HG03354 (cell line): ENCODE measurements at regions not wholly inside any gene's neighbourhood (a gene's known extent, or its start where the extent isn't known, plus 50 kb on each side); places are given as distances from the start of the nearest gene placed in this dataset.

Experiments used
- ATAC-seq: cut with Tn5 transposase; IDR thresholded peaks from one replicate; pipeline ENCODE4 v1.9.1; 2021; ENCODE audit warnings: mild to moderate bottlenecking; ENCODE audit not compliant: unreplicated experiment, poor library complexity, severe bottlenecking

GRCh38 chr4:129603241-129603931, 507.4 kb downstream of the C4orf33 start:
- ATAC-seq: no peak

GRCh38 chr4:129604632-129605255, 508.8 kb downstream of the C4orf33 start:
- no peak for ATAC-seq

GRCh38 chr4:129614611-129615010, 518.7 kb downstream of the C4orf33 start:
- no peak for ATAC-seq

DNA sequence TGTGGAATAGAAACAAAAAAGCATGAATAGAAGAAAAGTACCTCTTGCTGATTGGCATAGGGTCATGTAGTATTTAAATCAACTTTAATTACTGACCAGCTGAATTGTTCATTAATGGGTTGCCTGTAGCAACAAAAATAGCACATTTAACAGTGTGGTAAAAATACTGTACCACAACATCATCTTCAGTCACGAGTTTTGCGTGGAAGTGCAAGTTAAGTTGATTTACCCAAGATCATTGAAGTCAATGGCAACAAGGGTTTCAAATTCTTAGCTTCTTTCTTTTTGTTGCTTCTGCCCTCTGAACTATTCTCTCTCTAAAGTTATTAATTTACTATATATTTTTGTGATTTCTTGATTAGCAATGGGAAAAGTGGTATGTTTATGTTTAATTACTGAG, 526.6 kb downstream of the C4orf33 start:
- ATAC-seq: no peak

DNA sequence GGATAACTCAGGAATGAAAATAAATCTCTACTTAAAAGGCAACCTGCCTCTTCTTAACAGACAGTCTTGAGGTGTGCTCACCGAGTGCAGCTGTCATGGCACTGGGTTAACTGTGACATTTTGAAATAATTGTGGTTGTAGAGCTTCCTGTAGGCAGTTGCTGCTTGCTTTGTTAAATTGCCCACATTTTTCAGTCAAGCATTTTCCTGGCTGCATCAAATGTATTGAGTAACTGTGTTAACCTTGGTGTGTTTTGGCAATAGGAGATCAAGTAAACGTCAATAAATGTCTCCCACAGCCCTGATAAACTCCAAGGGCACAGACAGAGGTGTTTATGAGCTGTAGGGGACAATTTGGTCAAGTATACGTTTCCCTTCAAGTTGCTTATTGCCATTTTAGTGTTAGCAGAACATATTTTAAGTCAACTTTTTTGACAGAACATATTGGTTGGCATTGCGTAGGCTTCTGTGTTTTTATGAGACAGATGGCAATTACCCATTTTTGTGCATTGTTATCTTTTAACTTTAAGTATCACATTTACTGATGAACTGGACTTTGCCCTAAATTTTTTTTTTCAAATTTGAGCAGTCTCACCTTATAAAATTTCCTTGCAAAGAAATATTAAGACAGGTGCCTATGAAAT, 527.4 kb downstream of the C4orf33 start:
- ATAC-seq: no peak

DNA sequence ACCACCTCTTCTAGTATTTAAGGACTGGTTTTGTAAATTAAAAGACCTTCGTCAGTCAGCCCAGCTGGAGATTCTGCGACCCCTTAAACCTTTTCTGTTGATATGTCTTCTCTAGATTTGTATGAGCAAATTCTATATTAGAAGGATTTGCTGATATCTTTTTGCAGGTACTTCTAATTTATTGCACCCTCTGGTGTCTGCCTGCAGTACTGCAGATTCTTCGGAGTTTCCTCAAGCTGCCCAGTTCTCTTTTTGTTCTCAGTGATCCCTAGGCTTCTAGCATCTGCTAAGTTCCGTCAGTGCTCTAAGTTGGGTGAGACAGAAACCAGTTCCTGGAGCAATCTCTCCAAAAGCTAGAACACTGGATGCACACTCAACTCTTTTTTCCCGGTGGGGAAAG, 545.2 kb downstream of the C4orf33 start:
- peak; percentile 88 for ATAC-seq

GRCh38 chr4:129645461-129645860, 549.5 kb downstream of the C4orf33 start:
- ATAC-seq: no peak

DNA sequence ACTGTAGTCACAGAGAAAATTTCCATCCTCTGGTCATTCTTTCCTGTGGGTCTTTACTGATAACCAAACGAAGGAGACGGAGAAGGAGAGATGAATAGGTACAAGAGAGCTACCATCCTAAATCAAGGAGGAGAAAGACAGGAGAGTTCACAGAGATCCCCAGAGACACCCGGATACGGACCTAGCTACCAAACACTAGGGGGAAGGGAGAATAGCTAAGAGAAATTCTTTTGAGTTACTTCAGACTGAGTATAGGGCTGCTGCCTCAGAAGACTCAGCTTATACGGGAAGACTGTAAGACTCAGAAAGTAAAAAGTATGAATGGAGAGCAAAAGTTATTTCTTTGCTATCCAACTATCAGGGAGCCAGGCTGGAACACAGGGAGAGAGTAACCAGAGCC, 572.1 kb downstream of the C4orf33 start:
- no peak for ATAC-seq

GRCh38 chr4:129672941-129673340, 577.0 kb downstream of the C4orf33 start:
- no peak for ATAC-seq

DNA sequence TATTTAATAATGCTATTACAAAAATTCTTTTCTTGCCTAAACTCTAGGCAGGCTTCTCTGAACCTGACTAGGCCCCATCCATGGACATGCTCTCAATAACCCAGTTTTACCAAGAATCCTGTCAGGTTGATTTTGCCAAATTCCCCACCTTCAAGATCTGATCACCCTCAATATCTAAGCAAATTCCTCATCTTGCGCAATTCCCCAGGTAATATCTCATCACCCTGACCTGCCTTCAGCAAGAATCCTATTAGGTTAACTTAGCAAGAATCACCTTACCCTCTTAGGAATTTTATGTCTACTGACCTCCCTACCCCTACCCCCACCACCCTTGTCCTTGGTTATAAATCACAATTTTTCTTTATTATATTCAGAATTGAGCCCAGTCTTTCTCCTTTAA, 579.1 kb downstream of the C4orf33 start:
- ATAC-seq: no peak

DNA sequence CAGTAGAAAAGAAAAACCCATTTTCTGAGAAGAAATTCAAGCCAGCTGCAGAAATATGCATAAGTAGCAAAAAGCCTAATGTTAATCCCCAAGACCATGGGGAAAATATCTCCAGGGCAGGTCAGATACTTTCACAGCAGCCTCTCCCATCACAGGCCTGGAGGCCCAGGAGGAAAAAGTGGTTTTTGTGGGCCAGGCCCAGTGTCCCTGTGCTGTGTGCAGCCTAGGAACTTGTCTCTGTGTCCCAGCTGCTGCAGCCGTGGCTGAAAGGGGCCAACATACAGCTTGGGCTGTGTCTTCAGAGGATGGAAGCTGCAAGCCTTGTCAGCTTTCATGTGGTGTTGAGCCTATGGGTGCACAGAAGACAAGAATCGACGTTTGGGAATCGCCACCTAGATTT, 581.0 kb downstream of the C4orf33 start:
- no peak for ATAC-seq

GRCh38 chr4:129682586-129682985, 586.6 kb downstream of the C4orf33 start:
- no peak for ATAC-seq

- no peak for ATAC-seq
Measured at GRCh38 chr4:129707949-129708348, 612.0 kb downstream of the C4orf33 start.

GRCh38 chr4:129708784-129709183, 612.8 kb downstream of the C4orf33 start:
- ATAC-seq: no peak

DNA sequence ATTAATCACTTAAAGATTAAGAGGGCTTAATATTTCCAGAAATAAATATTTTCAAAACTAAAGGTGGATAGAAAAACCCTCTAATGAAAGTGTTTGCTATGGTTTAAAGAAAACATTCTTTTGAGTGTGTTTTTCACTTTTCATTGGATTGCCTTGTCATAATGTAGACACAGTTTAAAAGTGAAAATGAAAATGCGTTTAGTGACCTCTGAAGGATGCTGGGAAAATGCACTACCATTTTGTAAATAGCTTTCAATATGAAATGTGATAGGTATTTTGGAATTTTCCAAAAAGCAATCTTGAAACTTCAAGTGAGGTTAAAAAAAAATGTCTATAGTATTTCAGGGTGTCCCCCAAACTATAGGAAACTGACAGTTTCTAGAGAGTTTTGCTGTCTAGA, 642.2 kb downstream of the C4orf33 start:
- ATAC-seq: no peak

- ATAC-seq: no peak
Measured at GRCh38 chr4:129747756-129748155, 651.8 kb downstream of the C4orf33 start.

DNA sequence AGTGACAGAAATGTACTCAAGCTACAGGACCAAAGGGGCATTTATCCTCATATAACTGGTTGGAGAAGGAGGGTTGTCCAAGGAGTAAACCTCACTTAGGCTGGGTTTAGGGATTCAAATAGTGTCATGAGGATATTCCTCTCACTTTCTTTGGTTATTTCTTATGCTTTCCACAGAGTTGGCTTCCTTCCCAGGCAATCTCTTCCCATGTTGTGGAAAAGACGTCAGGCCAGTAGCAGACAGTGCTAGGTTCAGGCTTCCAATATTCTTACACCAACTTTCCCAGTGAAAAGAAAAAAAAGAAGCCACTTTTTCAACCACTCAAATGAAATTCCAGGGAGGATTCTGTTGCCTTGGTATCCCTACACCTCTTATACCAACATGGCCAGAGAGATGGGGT, 653.0 kb downstream of the C4orf33 start:
- no peak for ATAC-seq

- ATAC-seq: no peak
Measured at GRCh38 chr4:129751646-129752045, 655.7 kb downstream of the C4orf33 start.

DNA sequence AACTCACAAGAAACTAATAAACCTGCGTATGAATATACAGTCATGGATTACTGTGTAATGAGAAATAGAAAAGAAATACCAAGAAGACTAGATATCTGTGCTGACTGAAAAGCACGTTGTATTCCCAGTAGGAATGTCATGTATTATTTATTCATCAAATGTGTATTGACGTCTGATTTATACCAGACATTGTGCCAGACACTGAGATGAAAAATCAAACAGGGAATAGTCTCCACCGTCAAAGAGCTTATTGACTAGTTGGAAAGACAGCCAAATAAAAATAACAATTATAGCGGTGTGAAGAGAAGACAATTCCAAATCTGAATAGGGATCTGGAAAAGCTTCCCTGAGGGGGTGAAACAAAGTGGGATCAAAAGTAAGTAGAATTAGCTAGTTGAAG, 687.6 kb downstream of the C4orf33 start:
- ATAC-seq: no peak

GRCh38 chr4:129788486-129788885, 692.5 kb downstream of the C4orf33 start:
- no peak for ATAC-seq

- ATAC-seq: no peak
Measured at GRCh38 chr4:129804461-129804981, 708.6 kb downstream of the C4orf33 start.
